ENCODE measurements at regions not wholly inside any gene's neighbourhood (a gene's known extent, or its start where the extent isn't known, plus 50 kb on each side); places are given as distances from the start of the nearest gene placed in this dataset.

- CTCF ChIA-PET (ENCODE audit: partially characterized antibody) = interaction anchor here (0.9 to 2.5 kb wide), 4 partner anchors 22 to 301 kb away, joined by 3 to 7 read pairs (median 6); no protein-coding TSS in a partner anchor
- H3K27ac ChIP-seq (ENCODE audit: low read depth, low read length) = no peak overlapping the region
- 97% methylated on average over 6 of the region's 6 CpGs; no CpG with 5 or more reads in 1 of the 2 experiments for WGBS, 2 experiments (ENCODE audit: extremely low coverage in 1 of 2, insufficient coverage in 1 of 2, insufficient read length in 1 of 2, insufficient replicate concordance in 2 of 2, low coverage in 1 of 2, low lambda C conversion rate in 2 of 2, missing lambda C conversion rate in 1 of 2)
Measured at GRCh38 chr15:99454107-99454809, 111.5 kb upstream of the MEF2A start.

More at GRCh38 chr15:99454107-99454809, 111.5 kb upstream of the MEF2A start:
- no peak overlapping the region for H4K8ac ChIP-seq (ENCODE audit: extremely low read depth, insufficient read depth, low read length)
- H2BK20ac ChIP-seq (ENCODE audit: low read length) = no peak overlapping the region
- no peak overlapping the region for H3K4me3 ChIP-seq (ENCODE audit: extremely low read depth in 1 of 4, insufficient read depth in 2 of 4, low read depth in 3 of 4, low read length in 4 of 4)
- H2BK12ac ChIP-seq (ENCODE audit: low read depth, low read length) = no peak overlapping the region
- POLR2A ChIA-PET (ENCODE audit: partially characterized antibody) = no interaction called here
- no peak overlapping the region for H2BK120ac ChIP-seq (replicated peaks; ENCODE audit: low read depth, low read length)
- no peaks in the 10 kb centered on the region for H3K79me1 ChIP-seq (ENCODE audit: low read depth, low read length)
- H2BK5ac ChIP-seq (ENCODE audit: low read depth, low read length) = no peak overlapping the region
- no peaks in the 10 kb centered on the region for H3K27me3 ChIP-seq (replicated peaks in 1 of 4; ENCODE audit: control insufficient read depth in 3 of 4, extremely low read depth in 1 of 4, insufficient read depth in 3 of 4, low read length in 3 of 4)
- H2AK5ac ChIP-seq (ENCODE audit: low read depth, low read length) = no peak overlapping the region
- H3K9me3 ChIP-seq (ENCODE audit: insufficient read depth in 2 of 2, low read depth in 1 of 2, low read length in 1 of 2) = no peaks in the 10 kb centered on the region
- H3K79me2 ChIP-seq (ENCODE audit: control insufficient read depth in 1 of 2, insufficient read depth in 2 of 2, low read length in 2 of 2) = no peaks in the 10 kb centered on the region
- H4K20me1 ChIP-seq (replicated peaks in 1 of 2; ENCODE audit: control insufficient read depth in 1 of 2, insufficient read depth in 2 of 2, low read length in 2 of 2) = no peaks in the 10 kb centered on the region
- FAIRE-seq (no peak), DNase-seq (ENCODE audit: low read depth in 1 of 2, low spot score in 2 of 2) (peak in 1 of 2 experiments; percentile 19)
- H3K14ac ChIP-seq (ENCODE audit: insufficient read length) = no peak overlapping the region
- no peaks in the 10 kb centered on the region for H3K36me3 ChIP-seq (ENCODE audit: control insufficient read depth in 2 of 4, insufficient read depth in 4 of 4, low read length in 3 of 4)
- H3K4ac ChIP-seq (replicated peaks; ENCODE audit: insufficient read length, low read depth, low read length) = no peak overlapping the region
- no peak overlapping the region for H2AFZ ChIP-seq (ENCODE audit: low read length)
- H3K9ac ChIP-seq (replicated peaks in 1 of 4; ENCODE audit: extremely low read depth in 1 of 4, low read depth in 3 of 4, low read length in 3 of 4) = no peak overlapping the region
- H4K5ac ChIP-seq (ENCODE audit: insufficient read length, low read depth, low read length) = no peak overlapping the region
- no peak overlapping the region for H3K4me2 ChIP-seq (ENCODE audit: insufficient read depth in 1 of 2, low read depth in 2 of 2, low read length in 2 of 2)
- no peak overlapping the region for H3K56ac ChIP-seq (replicated peaks; ENCODE audit: insufficient read length, low read depth, low read length)
- H4K91ac ChIP-seq (replicated peaks; ENCODE audit: insufficient read length, low read length) = no peak overlapping the region
- no peaks in the 10 kb centered on the region for H3K4me1 ChIP-seq (replicated peaks in 1 of 4; ENCODE audit: control insufficient read depth in 3 of 4, insufficient read depth in 4 of 4, low read length in 3 of 4)
- H3K23ac ChIP-seq (ENCODE audit: insufficient read length) = no peak overlapping the region
- TF ChIP-seq TBP (IDR thresholded peaks at IDR 0.05; ENCODE audit: low read depth, low read length) = no peak
- no peak for TF ChIP-seq RFX5 (IDR thresholded peaks at IDR 0.05; ENCODE audit: borderline replicate concordance, low read depth, low read length)
- TF ChIP-seq, protein P1, sequence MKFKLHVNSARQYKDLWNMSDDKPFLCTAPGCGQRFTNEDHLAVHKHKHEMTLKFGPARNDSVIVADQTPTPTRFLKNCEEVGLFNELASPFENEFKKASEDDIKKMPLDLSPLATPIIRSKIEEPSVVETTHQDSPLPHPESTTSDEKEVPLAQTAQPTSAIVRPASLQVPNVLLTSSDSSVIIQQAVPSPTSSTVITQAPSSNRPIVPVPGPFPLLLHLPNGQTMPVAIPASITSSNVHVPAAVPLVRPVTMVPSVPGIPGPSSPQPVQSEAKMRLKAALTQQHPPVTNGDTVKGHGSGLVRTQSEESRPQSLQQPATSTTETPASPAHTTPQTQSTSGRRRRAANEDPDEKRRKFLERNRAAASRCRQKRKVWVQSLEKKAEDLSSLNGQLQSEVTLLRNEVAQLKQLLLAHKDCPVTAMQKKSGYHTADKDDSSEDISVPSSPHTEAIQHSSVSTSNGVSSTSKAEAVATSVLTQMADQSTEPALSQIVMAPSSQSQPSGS (IDR thresholded peaks at IDR 0.05; ENCODE audit: low read length) = no peak
- no peak for TF ChIP-seq ASH2L (IDR thresholded peaks at IDR 0.05; ENCODE audit: low read length)
- TF ChIP-seq SUZ12 (IDR thresholded peaks at IDR 0.05; ENCODE audit: low read length) = no peak
- no peak for TF ChIP-seq TAF1 (IDR thresholded peaks at IDR 0.05; ENCODE audit: low read depth, low read length)
- TF ChIP-seq EGR1 (IDR thresholded peaks at IDR 0.05; ENCODE audit: borderline replicate concordance, low read depth, low read length) = no peak
- TF ChIP-seq ATF3 (IDR thresholded peaks at IDR 0.05; ENCODE audit: insufficient read depth, low read depth, low read length) = no peak
- no peak for TF ChIP-seq CBX5 (IDR thresholded peaks at IDR 0.05; ENCODE audit: low read depth, low read length)
- no peak for TF ChIP-seq CBX8 (IDR thresholded peaks at IDR 0.05; ENCODE audit: borderline replicate concordance, low read depth, low read length)
- TF ChIP-seq POU5F1 (IDR thresholded peaks at IDR 0.05; ENCODE audit: low read depth, low read length) = no peak
- no peak for TF ChIP-seq GTF2F1 (IDR thresholded peaks at IDR 0.05; ENCODE audit: borderline replicate concordance, low read depth, low read length)
- no peak overlapping the region for H3K18ac ChIP-seq (ENCODE audit: extremely low read depth, low read length)
- H2BK15ac ChIP-seq (ENCODE audit: low read length) = no peak overlapping the region
- H3K23me2 ChIP-seq (ENCODE audit: low read depth, low read length) = no peaks in the 10 kb centered on the region

Data from H1 (cell line).